Spleen (tissue), 11 donors: ENCODE measurements at regions not wholly inside any gene's neighbourhood (a gene's known extent, or its start where the extent isn't known, plus 50 kb on each side); places are given as distances from the start of the nearest gene placed in this dataset.

Experiments used
- DNase-seq: peaks from one replicate; pipeline ENCODE4 v3.0.0-alpha.2; 2020
- H3K27ac ChIP-seq, 8 donors: fragments of 200-600 bp; sonication (generic) in 7 of 8; 1 replicate in 4 of 8; 2 replicates in 4 of 8; pipeline versions ENCODE4 v1.5.0 to v1.8.0; 2016 to 2021; ENCODE audit warnings: inconsistent platforms in 4 of 8, mild to moderate bottlenecking in 4 of 8, moderate library complexity in 1 of 8
- H3K27me3 ChIP-seq, 7 donors: fragments of 200-600 bp; sonication (generic) in 6 of 7; replicated peaks in 1 of 7; 1 replicate in 4 of 7; 2 replicates in 3 of 7; pipeline versions ENCODE4 v1.5.0 to v1.8.0; 2016 to 2021; ENCODE audit warnings: inconsistent platforms in 3 of 7, mild to moderate bottlenecking in 1 of 7
- H3K36me3 ChIP-seq, 6 donors: fragments of 200-600 bp; sonication (generic) in 5 of 6; 1 replicate in 4 of 6; 2 replicates in 2 of 6; pipeline versions ENCODE4 v1.5.0 to v1.8.0; 2016 to 2021; ENCODE audit warnings: inconsistent platforms in 2 of 6
- H3K4me1 ChIP-seq, 6 donors: fragments of 200-600 bp; sonication (generic) in 5 of 6; 1 replicate in 3 of 6; 2 replicates in 3 of 6; pipeline versions ENCODE4 v1.5.0 to v1.8.0; 2016 to 2021; ENCODE audit warnings: inconsistent platforms in 3 of 6
- H3K4me3 ChIP-seq, 8 donors: fragments of 200-600 bp; sonication (generic) in 7 of 8; 1 replicate in 4 of 8; 2 replicates in 4 of 8; pipeline versions ENCODE4 v1.5.0 to v1.8.0; 2016 to 2021; ENCODE audit warnings: inconsistent platforms in 4 of 8, mild to moderate bottlenecking in 4 of 8, moderate library complexity in 2 of 8
- H3K9me3 ChIP-seq, 8 donors: fragments of 200-600 bp; sonication (generic) in 7 of 8; 1 replicate in 4 of 8; 2 replicates in 4 of 8; pipeline versions ENCODE4 v1.5.0 to v1.8.0; 2016 to 2021; ENCODE audit warnings: inconsistent platforms in 4 of 8
- POLR2A ChIP-seq, 3 donors: fragments of 450-650 bp; IDR thresholded peaks; one replicate each; pipeline ENCODE4 v1.5.1; 2017; ENCODE audit warnings: antibody characterized with exemption in 3 of 3, mild to moderate bottlenecking in 1 of 3
- POLR2AphosphoS5 ChIP-seq, 3 donors: sonication (generic); formaldehyde crosslinking; IDR thresholded peaks; one replicate each; pipeline ENCODE4 v1.5.1; 2017; ENCODE audit warnings: antibody characterized with exemption in 3 of 3
- WGBS, 5 donors: extraction: QIAGEN DNeasy Blood & Tissue Kit in 3 of 5; methylation state at CpG; one replicate each; pipeline versions ENCODE4 v1.1.5 to v1.1.7; 2013 to 2018; 5-methylcytosine and 5-hydroxymethylcytosine counted together
- intact Hi-C: fragments of 100-400 bp; cut with DNase I; formaldehyde crosslinking; loops from one replicate; pipeline ENCODE4 v1.15.0; 2023; ENCODE audit warnings: low total_unique reads
- TF ChIP-seq, protein P1 (sequence below), 11 experiments: fragments of 200-600 bp in 7 of 11; fragments of 450-650 bp in 4 of 11; sonication (generic) in 4 of 11; IDR thresholded peaks in 8 of 11; conservative IDR thresholded peaks in 3 of 11; 1 replicate in 7 of 11; 2 replicates in 4 of 11; pipeline versions ENCODE4 v1.4.0 to v1.8.0; 2016 to 2021; ENCODE audit warnings: antibody characterized with exemption in 11 of 11, inconsistent platforms in 4 of 11, mild to moderate bottlenecking in 1 of 11
- donor health status: healthy with polysubstance abuse.
- donor health status: DM: no; HTN: no; CAD: no; lungs with moderate emphysema.
- donor health status: DM: no; HTN: no; CAD: no.
- donor health status: Bipolar disorder and iron deficiency.
- donor health status: healthy.
- donor health status: DM: no; HTN: no; CAD: no.
- donor health status: DM: yes; HTN: yes; CAD: no.

DNA sequence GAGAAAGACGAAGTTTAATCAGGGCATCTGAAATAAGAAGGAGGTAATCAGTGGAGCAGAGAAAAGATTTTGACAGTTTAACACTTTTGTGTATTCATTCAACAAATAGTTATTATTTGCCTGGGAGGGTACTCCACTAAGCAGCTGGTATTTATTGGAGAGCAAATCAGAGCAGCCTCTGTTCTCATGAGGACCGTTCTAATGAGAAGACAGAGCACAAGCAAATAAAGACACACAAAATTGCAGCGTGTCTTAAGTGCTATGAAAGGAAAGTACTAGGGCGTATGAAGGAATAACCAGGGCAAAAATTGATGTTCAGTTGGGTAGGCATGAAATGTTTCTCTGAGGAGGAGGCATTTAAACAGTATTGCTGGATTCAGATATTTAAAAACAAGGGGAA, 302.9 kb upstream of the RARB start:
- Histone ChIP-seq H3K4me3 (no peak overlapping the region), H3K27me3 (no peaks in the 10 kb centered on the region), H3K27ac (no peak overlapping the region), H3K4me1 (no peaks in the 10 kb centered on the region), H3K9me3 (peaks cover 0 to 40% (median 33%) of the 10 kb centered on the region in 8 donors), H3K36me3 (no peaks in the 10 kb centered on the region)
- WGBS, 5 donors: 81 to 86% (median 84%) methylated on average over 4 of the region's 4 CpGs
- no peak for DNase-seq
- intact Hi-C loops: no loop called here
- TF ChIP-seq, protein P1, sequence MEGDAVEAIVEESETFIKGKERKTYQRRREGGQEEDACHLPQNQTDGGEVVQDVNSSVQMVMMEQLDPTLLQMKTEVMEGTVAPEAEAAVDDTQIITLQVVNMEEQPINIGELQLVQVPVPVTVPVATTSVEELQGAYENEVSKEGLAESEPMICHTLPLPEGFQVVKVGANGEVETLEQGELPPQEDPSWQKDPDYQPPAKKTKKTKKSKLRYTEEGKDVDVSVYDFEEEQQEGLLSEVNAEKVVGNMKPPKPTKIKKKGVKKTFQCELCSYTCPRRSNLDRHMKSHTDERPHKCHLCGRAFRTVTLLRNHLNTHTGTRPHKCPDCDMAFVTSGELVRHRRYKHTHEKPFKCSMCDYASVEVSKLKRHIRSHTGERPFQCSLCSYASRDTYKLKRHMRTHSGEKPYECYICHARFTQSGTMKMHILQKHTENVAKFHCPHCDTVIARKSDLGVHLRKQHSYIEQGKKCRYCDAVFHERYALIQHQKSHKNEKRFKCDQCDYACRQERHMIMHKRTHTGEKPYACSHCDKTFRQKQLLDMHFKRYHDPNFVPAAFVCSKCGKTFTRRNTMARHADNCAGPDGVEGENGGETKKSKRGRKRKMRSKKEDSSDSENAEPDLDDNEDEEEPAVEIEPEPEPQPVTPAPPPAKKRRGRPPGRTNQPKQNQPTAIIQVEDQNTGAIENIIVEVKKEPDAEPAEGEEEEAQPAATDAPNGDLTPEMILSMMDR (IDR thresholded peaks at IDR 0.05 in 8 of 11, conservative IDR thresholded peaks at IDR 0.05 in 3 of 11): no peak
- TF ChIP-seq POLR2A (IDR thresholded peaks at IDR 0.05) (no peak), POLR2AphosphoS5 (IDR thresholded peaks at IDR 0.05) (no peak)

DNA sequence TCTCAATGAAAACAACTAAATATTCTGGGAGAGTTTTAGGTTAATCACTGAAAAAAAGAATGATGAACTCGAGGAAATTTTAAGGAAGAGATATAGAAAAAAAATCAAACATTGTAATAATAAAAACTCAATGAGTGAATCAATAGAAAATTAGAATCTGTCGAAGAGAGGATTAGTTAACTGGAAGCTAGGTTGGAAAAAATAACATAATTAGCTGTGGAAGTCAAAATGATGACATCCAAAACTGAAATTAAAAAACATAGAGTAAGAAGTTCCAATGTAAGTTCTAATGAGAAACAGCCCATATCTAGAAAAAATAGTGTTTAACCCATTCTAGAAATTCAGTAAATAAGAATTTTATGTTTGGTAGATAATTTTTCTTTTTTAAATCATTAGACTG, 299.3 kb upstream of the RARB start:
- Histone ChIP-seq H3K27ac (no peak overlapping the region), H3K4me1 (no peaks in the 10 kb centered on the region), H3K36me3 (no peaks in the 10 kb centered on the region), H3K9me3 (peaks cover 0 to 49% (median 37%) of the 10 kb centered on the region in 8 donors), H3K4me3 (no peak overlapping the region), H3K27me3 (no peaks in the 10 kb centered on the region)
- DNase-seq: no peak
- 57 to 84% (median 71%) methylated on average over 2 of the region's 2 CpGs for WGBS, 5 donors
- intact Hi-C loops: no loop called here
- TF ChIP-seq, protein P1 (IDR thresholded peaks at IDR 0.05 in 8 of 11, conservative IDR thresholded peaks at IDR 0.05 in 3 of 11): no peak
- no peak for TF ChIP-seq POLR2A (IDR thresholded peaks at IDR 0.05)
- TF ChIP-seq POLR2AphosphoS5 (IDR thresholded peaks at IDR 0.05): no peak

DNA sequence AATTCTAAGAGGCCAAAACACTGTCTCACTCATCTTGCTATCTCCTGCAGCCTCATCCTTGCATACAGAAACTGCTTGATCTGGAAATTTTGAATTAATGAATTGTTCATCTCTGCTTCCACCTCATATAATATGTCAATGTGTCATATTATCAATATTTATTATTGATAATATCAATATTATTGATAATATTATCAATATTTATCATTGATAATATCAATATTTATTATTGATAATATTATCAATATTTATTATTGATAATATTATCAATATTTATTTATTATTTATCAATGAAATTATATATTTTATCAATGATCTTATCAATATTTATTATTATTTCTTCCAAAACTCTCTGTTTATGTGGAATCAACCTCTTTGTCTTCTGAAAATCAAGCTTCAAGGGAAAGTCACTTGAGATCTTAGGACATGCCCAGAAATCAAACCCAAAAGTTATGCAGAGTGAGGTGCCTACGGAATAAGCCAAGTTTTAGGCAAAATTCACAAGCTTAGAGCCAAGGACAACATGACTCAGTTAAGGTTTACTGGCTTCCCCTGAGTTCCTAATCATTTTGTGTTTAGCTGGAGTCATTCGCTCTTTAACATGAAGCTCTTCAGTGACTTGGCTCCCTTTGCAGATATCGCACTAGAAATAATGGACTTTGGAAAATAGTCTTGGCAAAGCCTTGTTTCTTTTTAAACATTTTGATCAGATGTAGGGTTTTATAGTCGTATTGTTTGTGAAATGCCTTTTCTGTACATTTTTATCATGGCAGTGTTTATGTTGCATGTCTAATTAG, 297.1 kb upstream of the RARB start:
- H3K36me3 ChIP-seq: no peaks in the 10 kb centered on the region
- intact Hi-C loops: no loop called here
- no peak overlapping the region for H3K4me3 ChIP-seq
- H3K9me3 ChIP-seq: peaks cover 0 to 49% (median 37%) of the 10 kb centered on the region in 8 donors
- TF ChIP-seq, protein P1 (IDR thresholded peaks at IDR 0.05 in 8 of 11, conservative IDR thresholded peaks at IDR 0.05 in 3 of 11): no peak
- TF ChIP-seq POLR2A (IDR thresholded peaks at IDR 0.05): no peak
- no peak for TF ChIP-seq POLR2AphosphoS5 (IDR thresholded peaks at IDR 0.05)
- no peaks in the 10 kb centered on the region for H3K4me1 ChIP-seq
- H3K27ac ChIP-seq: no peak overlapping the region
- WGBS, 5 donors: 51 to 85% (median 81%) methylated on average over 4 of the region's 4 CpGs
- no peaks in the 10 kb centered on the region for H3K27me3 ChIP-seq
- no peak for DNase-seq

DNA sequence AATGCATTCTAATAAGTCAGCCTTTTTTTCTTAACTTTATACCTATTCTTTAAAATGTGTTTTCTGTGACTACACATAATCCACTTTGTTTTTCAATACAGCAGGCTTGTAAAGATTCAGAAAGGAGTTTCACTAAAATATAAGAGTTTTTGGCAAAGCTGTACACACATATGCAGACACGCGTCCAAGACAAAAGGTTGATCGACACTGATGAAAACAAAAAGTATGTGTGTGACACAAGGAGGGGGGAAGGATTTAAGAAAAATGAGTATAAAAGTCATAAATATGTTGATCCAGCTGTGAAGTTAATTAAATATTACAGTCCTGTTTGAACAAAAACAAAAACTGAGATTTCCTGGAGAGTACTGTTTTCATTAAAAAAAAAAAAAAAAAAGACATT, 294.5 kb upstream of the RARB start:
- Histone ChIP-seq H3K9me3 (peaks cover 0 to 25% (median 20%) of the 10 kb centered on the region in 8 donors), H3K27me3 (no peaks in the 10 kb centered on the region), H3K4me1 (no peaks in the 10 kb centered on the region), H3K27ac (no peak overlapping the region), H3K4me3 (no peak overlapping the region), H3K36me3 (no peaks in the 10 kb centered on the region)
- no peak for DNase-seq
- 86 to 97% (median 96%) methylated on average over 3 of the region's 3 CpGs for WGBS, 5 donors
- no peak for TF ChIP-seq POLR2A (IDR thresholded peaks at IDR 0.05)
- TF ChIP-seq, protein P1 (IDR thresholded peaks at IDR 0.05 in 8 of 11, conservative IDR thresholded peaks at IDR 0.05 in 3 of 11): no peak
- no peak for TF ChIP-seq POLR2AphosphoS5 (IDR thresholded peaks at IDR 0.05)
- intact Hi-C loops: no loop called here
